GM12801 (cell line): ENCODE measurements at regions not wholly inside any gene's neighbourhood (a gene's known extent, or its start where the extent isn't known, plus 50 kb on each side); places are given as distances from the start of the nearest gene placed in this dataset.

ENCODE experiments used
- CTCF ChIP-seq: IDR thresholded peaks from one replicate; pipeline ENCODE4 v1.5.1; 2011; ENCODE audit warnings: control low read depth; ENCODE audit not compliant: insufficient read length; ENCODE audit errors: extremely low read depth

GRCh38 chr17:33858682-33859081, 396.4 kb upstream of the CCL2 start:
- TF ChIP-seq CTCF: no peak

DNA sequence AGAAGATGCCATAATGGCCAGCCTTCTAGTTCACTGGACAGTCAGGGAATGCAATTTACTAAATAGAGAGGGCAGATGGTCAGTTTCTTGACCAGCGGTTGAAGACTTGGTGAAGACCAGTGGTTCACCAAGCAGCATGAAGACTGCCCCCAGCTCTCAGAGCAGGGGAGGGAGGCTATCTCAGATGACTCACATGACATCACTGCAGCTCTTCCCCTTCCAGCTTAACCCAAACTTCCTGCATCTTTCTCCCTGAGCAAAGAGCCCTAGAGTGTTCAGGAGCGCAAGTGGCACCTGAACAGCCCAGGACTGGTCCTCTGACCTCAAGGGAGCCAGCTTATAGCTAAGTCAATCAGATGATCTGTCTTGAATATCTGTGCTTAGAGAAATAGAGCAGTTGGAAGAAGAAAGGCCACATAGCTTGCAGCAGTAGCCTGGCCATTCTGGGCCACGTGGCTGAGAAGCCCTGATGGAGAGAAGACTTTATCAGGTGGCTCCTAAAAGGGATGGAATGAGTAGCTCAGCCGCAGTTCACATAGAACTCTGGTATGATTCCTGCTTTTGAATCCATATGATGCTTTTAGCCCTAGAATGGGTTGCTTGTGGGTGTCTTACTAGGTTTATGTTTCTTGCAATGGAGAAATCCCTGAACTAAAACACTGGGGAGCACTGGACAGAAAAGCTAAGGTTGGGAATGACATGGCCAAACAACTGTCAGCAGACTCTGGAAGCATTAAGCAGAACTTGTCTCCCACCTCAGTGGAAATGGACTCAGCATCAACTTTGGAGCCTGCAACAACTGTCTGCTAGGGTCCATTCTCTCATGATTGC, 392.1 kb upstream of the CCL2 start:
- TF ChIP-seq CTCF: no peak

- no peak for TF ChIP-seq CTCF
Observed at GRCh38 chr17:33864758-33865229, 390.3 kb upstream of the CCL2 start.

- no peak for TF ChIP-seq CTCF
Observed at GRCh38 chr17:33868899-33869298, 386.2 kb upstream of the CCL2 start.

- no peak for TF ChIP-seq CTCF
Observed at GRCh38 chr17:33870936-33871335, 384.1 kb upstream of the CCL2 start.

DNA sequence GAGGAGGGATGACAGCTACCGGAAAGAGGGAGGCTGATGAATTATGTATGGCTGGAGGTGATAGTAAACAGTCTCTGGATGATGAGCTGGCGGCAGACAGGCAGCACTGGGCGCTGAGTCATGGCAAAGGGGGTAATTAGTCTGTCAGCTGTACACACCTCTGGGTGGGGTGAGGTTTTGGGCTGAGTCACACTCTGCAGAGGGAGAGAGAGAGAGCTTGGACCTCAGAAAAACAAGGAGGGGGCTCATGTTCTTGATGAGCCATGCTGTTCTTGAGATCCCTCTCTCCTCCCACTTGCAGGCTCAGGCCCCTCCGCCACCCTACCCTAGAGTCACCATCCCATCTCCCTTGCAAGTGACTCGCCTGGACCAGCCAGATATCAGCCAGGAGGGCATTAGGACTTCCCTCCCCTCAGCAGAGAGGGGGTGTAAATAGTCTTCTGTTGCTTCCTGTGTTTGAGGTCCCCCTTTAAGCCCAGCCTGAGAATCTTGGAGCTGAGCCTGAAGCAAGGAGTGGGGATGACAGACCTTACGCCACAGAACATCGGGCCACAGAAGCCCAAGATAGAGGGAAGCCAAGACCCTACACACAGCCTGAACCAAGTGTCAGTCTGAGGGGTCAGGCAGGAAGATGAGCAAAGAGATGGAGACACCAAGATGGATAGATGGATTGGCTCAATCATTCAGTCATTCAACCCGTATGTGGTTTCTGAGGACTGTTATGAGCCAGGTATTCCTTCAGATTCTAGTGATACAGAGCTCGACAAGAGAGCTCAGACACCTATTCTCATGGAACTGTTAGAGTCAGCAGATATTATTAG, 383.2 kb upstream of the CCL2 start:
- no peak for TF ChIP-seq CTCF

DNA sequence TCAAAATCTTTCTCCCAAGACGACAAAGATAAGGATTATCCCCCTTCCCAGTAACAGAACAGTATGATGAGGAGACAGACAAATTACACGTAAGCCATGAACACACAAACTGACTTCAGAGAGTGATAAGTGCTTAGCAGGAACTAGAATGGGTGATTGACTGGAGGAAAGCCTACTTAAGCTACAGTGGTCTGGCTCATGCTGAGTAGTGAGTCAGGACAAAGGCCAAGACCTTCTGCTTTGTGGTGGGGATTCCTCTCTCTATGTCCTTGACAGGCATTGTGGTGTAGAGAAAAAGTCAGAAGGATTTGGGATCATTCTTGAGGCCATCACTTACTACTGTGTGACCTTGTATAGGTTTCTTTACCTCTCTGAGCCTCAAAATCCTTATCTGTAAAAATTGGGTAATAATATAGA, 381.9 kb upstream of the CCL2 start:
- TF ChIP-seq CTCF: no peak
